ENCODE measurements at regions not wholly inside any gene's neighbourhood (a gene's known extent, or its start where the extent isn't known, plus 50 kb on each side); places are given as distances from the start of the nearest gene placed in this dataset.

DNA sequence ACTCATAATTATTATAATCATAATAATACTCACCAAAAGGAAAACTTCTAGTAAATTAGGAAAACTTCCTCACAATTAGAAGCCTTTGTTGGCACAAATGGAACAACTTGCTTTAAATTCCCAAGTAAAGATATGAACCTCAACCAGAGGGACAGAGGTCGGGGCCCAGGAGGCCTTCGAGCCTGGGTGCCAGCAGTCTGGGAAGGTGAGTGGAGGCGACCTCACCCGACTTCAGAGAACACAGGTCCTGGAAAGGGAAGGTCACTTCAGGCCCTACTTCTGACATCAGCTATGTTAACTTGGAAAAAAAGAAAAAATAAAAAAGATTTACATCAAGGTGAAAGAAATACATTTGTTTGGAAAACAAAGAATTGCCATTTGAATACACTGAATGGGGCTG, 350.0 kb upstream of the MYT1L start:
- CTCF ChIA-PET = interaction anchor here (0.6 kb wide), 1 partner anchor 942 kb away, joined by 5 read pairs; no protein-coding TSS in a partner anchor
- H3K27me3 Mint-ChIP-seq (ENCODE audit: insufficient read depth, unreplicated experiment) = peaks cover 16% of the 10 kb centered on the region

GRCh38 chr2:2674831-2675230, 343.8 kb upstream of the MYT1L start:
- H3K27ac Mint-ChIP-seq (ENCODE audit: low read depth, unreplicated experiment) = no peak overlapping the region
- TF ChIP-seq CTCF (IDR thresholded peaks at IDR 0.05; ENCODE audit: unreplicated experiment) = no peak
- no peak for DNase-seq (ENCODE audit: unreplicated experiment)
- ChIA-PET POLR2A (no interaction called here), CTCF (no interaction called here)
- H3K27me3 Mint-ChIP-seq (ENCODE audit: insufficient read depth, unreplicated experiment) = peaks cover 13% of the 10 kb centered on the region
- H3K4me3 Mint-ChIP-seq (ENCODE audit: unreplicated experiment) = no peak overlapping the region
- intact Hi-C loops (cut with micrococcal nuclease) = no loop called here
- BruUV-seq (replicated peaks) = no TSS peak
- H3K9me3 Mint-ChIP-seq (ENCODE audit: unreplicated experiment) = peaks cover 20% of the 10 kb centered on the region
- no peaks in the 10 kb centered on the region for H3K4me1 Mint-ChIP-seq (ENCODE audit: insufficient read depth, unreplicated experiment)
- H3K36me3 Mint-ChIP-seq (ENCODE audit: insufficient read depth, unreplicated experiment) = no peaks in the 10 kb centered on the region

More for the DNA sequence above, 350.0 kb upstream of the MYT1L start:
- no peak for TF ChIP-seq CTCF (IDR thresholded peaks at IDR 0.05; ENCODE audit: unreplicated experiment)
- no peaks in the 10 kb centered on the region for H3K4me1 Mint-ChIP-seq (ENCODE audit: insufficient read depth, unreplicated experiment)
- POLR2A ChIA-PET = no interaction called here
- intact Hi-C loops (cut with micrococcal nuclease) = no loop called here
- BruUV-seq (replicated peaks) = no TSS peak
- no peak for DNase-seq (ENCODE audit: unreplicated experiment)
- H3K4me3 Mint-ChIP-seq (ENCODE audit: unreplicated experiment) = no peak overlapping the region
- no peak overlapping the region for H3K27ac Mint-ChIP-seq (ENCODE audit: low read depth, unreplicated experiment)
- H3K36me3 Mint-ChIP-seq (ENCODE audit: insufficient read depth, unreplicated experiment) = no peaks in the 10 kb centered on the region
- H3K9me3 Mint-ChIP-seq (ENCODE audit: unreplicated experiment) = peaks cover 24% of the 10 kb centered on the region

DNA sequence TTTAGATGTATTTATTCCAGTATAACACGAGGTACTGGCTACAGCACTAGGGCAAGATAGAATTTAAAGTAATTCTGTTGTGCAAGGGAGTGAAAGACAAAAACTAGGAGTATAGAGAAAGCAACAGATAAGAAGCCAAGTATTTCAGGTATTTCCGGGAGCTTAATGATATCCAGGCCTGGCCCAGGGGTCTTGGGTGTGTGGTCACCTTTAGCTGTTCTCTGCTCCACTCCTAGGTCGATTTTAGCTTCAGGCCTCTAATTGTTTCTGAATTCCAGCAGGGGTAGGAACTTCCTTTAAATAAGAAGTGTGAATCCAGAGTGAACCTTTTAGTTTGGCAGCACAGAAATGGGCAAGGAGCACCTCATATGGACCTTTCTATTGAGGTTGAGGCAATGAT, 342.3 kb upstream of the MYT1L start:
- Mint-ChIP-seq H3K27ac (ENCODE audit: low read depth, unreplicated experiment) (no peak overlapping the region), H3K36me3 (ENCODE audit: insufficient read depth, unreplicated experiment) (no peaks in the 10 kb centered on the region), H3K27me3 (ENCODE audit: insufficient read depth, unreplicated experiment) (peaks cover 21% of the 10 kb centered on the region), H3K4me1 (ENCODE audit: insufficient read depth, unreplicated experiment) (no peaks in the 10 kb centered on the region), H3K4me3 (ENCODE audit: unreplicated experiment) (no peak overlapping the region), H3K9me3 (ENCODE audit: unreplicated experiment) (peaks cover 18% of the 10 kb centered on the region)
- no TSS peak for BruUV-seq (replicated peaks)
- DNase-seq (ENCODE audit: unreplicated experiment) = no peak
- intact Hi-C loops (cut with micrococcal nuclease) = no loop called here
- CTCF ChIA-PET = no interaction called here
- POLR2A ChIA-PET = no interaction called here
- TF ChIP-seq CTCF (IDR thresholded peaks at IDR 0.05; ENCODE audit: unreplicated experiment) = no peak

DNA sequence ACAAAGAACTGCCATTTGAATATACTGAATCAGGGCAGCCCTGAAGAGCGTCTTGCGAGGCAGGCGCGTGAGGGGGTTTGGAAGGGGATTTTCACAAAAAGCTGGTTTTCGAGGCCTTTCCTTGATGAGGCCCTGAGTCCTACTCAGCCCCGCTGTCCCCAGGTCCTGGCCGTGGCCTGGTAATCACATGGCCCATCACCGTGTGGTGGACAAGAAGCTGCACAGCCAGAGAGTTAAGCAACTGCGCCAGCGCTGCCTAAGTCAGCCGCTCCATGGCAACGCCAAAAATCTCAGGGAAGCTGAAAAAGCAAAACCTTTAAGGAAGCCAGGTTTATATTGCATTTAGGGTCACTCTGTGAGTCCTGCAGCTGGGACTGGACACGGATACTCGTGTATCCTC, 341.2 kb upstream of the MYT1L start:
- no peak for DNase-seq (ENCODE audit: unreplicated experiment)
- Mint-ChIP-seq H3K4me1 (ENCODE audit: insufficient read depth, unreplicated experiment) (no peaks in the 10 kb centered on the region), H3K36me3 (ENCODE audit: insufficient read depth, unreplicated experiment) (no peaks in the 10 kb centered on the region), H3K4me3 (ENCODE audit: unreplicated experiment) (no peak overlapping the region), H3K27me3 (ENCODE audit: insufficient read depth, unreplicated experiment) (peaks cover 21% of the 10 kb centered on the region), H3K9me3 (ENCODE audit: unreplicated experiment) (peaks cover 18% of the 10 kb centered on the region), H3K27ac (ENCODE audit: low read depth, unreplicated experiment) (no peak overlapping the region)
- BruUV-seq (replicated peaks) = no TSS peak
- intact Hi-C loops (cut with micrococcal nuclease) = no loop called here
- POLR2A ChIA-PET = no interaction called here
- CTCF ChIA-PET = no interaction called here
- TF ChIP-seq CTCF (IDR thresholded peaks at IDR 0.05; ENCODE audit: unreplicated experiment) = no peak

All from MCF 10A (cell line).